ENCODE measurements at regions not wholly inside any gene's neighbourhood (a gene's known extent, or its start where the extent isn't known, plus 50 kb on each side); places are given as distances from the start of the nearest gene placed in this dataset.
"Not testable (repeated sequence)": the region's sequence is repeated elsewhere in the genome, so short reads cannot be mapped to it uniquely, and the experiment has no call there.

- DNase-seq = not testable (repeated sequence)
Measured at GRCh38 chr1:120232834-120233660, 56.7 kb upstream of the SEC22B start.

GRCh38 chr1:120229835-120230234 lies 53.5 kb upstream of the SEC22B start:
- not testable (repeated sequence) for DNase-seq
